ENCODE measurements at regions not wholly inside any gene's neighbourhood (a gene's known extent, or its start where the extent isn't known, plus 50 kb on each side); places are given as distances from the start of the nearest gene placed in this dataset.

- Mint-ChIP-seq H3K4me3 (ENCODE audit: unreplicated experiment) (no peak overlapping the region), H3K4me1 (ENCODE audit: insufficient read depth, unreplicated experiment) (no peaks in the 10 kb centered on the region), H3K27me3 (ENCODE audit: insufficient read depth, unreplicated experiment) (peaks cover 25% of the 10 kb centered on the region), H3K36me3 (ENCODE audit: insufficient read depth, unreplicated experiment) (no peaks in the 10 kb centered on the region), H3K9me3 (ENCODE audit: unreplicated experiment) (no peaks in the 10 kb centered on the region), H3K27ac (ENCODE audit: low read depth, unreplicated experiment) (no peak overlapping the region)
- no TSS peak for BruUV-seq (replicated peaks)
- intact Hi-C loops (cut with micrococcal nuclease) = no loop called here
- CTCF ChIA-PET = no interaction called here
- TF ChIP-seq, protein P1, sequence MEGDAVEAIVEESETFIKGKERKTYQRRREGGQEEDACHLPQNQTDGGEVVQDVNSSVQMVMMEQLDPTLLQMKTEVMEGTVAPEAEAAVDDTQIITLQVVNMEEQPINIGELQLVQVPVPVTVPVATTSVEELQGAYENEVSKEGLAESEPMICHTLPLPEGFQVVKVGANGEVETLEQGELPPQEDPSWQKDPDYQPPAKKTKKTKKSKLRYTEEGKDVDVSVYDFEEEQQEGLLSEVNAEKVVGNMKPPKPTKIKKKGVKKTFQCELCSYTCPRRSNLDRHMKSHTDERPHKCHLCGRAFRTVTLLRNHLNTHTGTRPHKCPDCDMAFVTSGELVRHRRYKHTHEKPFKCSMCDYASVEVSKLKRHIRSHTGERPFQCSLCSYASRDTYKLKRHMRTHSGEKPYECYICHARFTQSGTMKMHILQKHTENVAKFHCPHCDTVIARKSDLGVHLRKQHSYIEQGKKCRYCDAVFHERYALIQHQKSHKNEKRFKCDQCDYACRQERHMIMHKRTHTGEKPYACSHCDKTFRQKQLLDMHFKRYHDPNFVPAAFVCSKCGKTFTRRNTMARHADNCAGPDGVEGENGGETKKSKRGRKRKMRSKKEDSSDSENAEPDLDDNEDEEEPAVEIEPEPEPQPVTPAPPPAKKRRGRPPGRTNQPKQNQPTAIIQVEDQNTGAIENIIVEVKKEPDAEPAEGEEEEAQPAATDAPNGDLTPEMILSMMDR (IDR thresholded peaks at IDR 0.05; ENCODE audit: unreplicated experiment) = no peak
- POLR2A ChIA-PET = no interaction called here
- DNase-seq (ENCODE audit: unreplicated experiment) = no peak
Observed at GRCh38 chr5:99314721-99315120, 385.9 kb upstream of the CHD1 start.

DNA sequence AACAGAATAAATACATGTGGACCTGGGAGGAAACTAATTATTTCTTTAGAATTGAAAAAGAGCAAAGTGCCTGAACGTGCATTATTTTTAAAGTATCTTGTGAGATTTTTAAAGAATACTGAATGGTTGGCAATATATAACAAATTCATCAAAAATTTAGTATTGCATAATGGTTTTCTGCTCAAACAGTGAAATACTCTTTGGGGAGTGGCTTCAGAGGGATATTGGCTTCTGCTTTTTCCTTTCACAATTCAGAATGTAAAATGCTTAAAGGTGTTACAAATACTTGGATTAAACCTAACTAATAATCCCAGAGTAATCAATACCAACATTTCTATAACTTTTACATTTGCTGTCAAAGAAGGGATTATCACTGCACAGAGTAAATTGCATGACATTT lies 379.3 kb upstream of the CHD1 start:
- intact Hi-C loops (cut with micrococcal nuclease) = no loop called here
- Mint-ChIP-seq H3K27ac (ENCODE audit: low read depth, unreplicated experiment) (no peak overlapping the region), H3K9me3 (ENCODE audit: unreplicated experiment) (no peaks in the 10 kb centered on the region), H3K4me1 (ENCODE audit: insufficient read depth, unreplicated experiment) (no peaks in the 10 kb centered on the region), H3K36me3 (ENCODE audit: insufficient read depth, unreplicated experiment) (no peaks in the 10 kb centered on the region), H3K4me3 (ENCODE audit: unreplicated experiment) (no peak overlapping the region), H3K27me3 (ENCODE audit: insufficient read depth, unreplicated experiment) (peaks cover 32% of the 10 kb centered on the region)
- DNase-seq (ENCODE audit: unreplicated experiment) = no peak
- no TSS peak for BruUV-seq (replicated peaks)
- ChIA-PET POLR2A (no interaction called here), CTCF (no interaction called here)
- TF ChIP-seq, protein P1 (IDR thresholded peaks at IDR 0.05; ENCODE audit: unreplicated experiment) = no peak

GRCh38 chr5:99305045-99305580 lies 376.3 kb upstream of the CHD1 start:
- Mint-ChIP-seq H3K4me3 (ENCODE audit: unreplicated experiment) (no peak overlapping the region), H3K27ac (ENCODE audit: low read depth, unreplicated experiment) (no peak overlapping the region), H3K36me3 (ENCODE audit: insufficient read depth, unreplicated experiment) (no peaks in the 10 kb centered on the region), H3K4me1 (ENCODE audit: insufficient read depth, unreplicated experiment) (no peaks in the 10 kb centered on the region), H3K9me3 (ENCODE audit: unreplicated experiment) (no peaks in the 10 kb centered on the region), H3K27me3 (ENCODE audit: insufficient read depth, unreplicated experiment) (peaks cover 34% of the 10 kb centered on the region)
- POLR2A ChIA-PET = no interaction called here
- no peak for DNase-seq (ENCODE audit: unreplicated experiment)
- intact Hi-C loops (cut with micrococcal nuclease) = no loop called here
- BruUV-seq (replicated peaks) = no TSS peak
- TF ChIP-seq, protein P1 (IDR thresholded peaks at IDR 0.05; ENCODE audit: unreplicated experiment) = no peak
- CTCF ChIA-PET = interaction anchor here (0.6 kb wide), 1 partner anchor 60 kb away, joined by 3 read pairs; no protein-coding TSS in a partner anchor

- ChIA-PET CTCF (interaction anchor here (0.5 kb wide), 1 partner anchor 64 kb away, joined by 3 read pairs; no protein-coding TSS in a partner anchor), POLR2A (no interaction called here)
- no peaks in the 10 kb centered on the region for H3K36me3 Mint-ChIP-seq (ENCODE audit: insufficient read depth, unreplicated experiment)
- DNase-seq (ENCODE audit: unreplicated experiment) = no peak
- no peak overlapping the region for H3K27ac Mint-ChIP-seq (ENCODE audit: low read depth, unreplicated experiment)
- no peak overlapping the region for H3K4me3 Mint-ChIP-seq (ENCODE audit: unreplicated experiment)
- peaks cover 20% of the 10 kb centered on the region for H3K27me3 Mint-ChIP-seq (ENCODE audit: insufficient read depth, unreplicated experiment)
- no peaks in the 10 kb centered on the region for H3K4me1 Mint-ChIP-seq (ENCODE audit: insufficient read depth, unreplicated experiment)
- no peaks in the 10 kb centered on the region for H3K9me3 Mint-ChIP-seq (ENCODE audit: unreplicated experiment)
- no TSS peak for BruUV-seq (replicated peaks)
- intact Hi-C loops (cut with micrococcal nuclease) = no loop called here
- TF ChIP-seq, protein P1 (IDR thresholded peaks at IDR 0.05; ENCODE audit: unreplicated experiment) = no peak
Observed at GRCh38 chr5:99285606-99286005, 356.8 kb upstream of the CHD1 start.
